Endothelial cell of umbilical vein (primary cell): ENCODE measurements at regions not wholly inside any gene's neighbourhood (a gene's known extent, or its start where the extent isn't known, plus 50 kb on each side); places are given as distances from the start of the nearest gene placed in this dataset.

Experiments used
- CTCF ChIP-seq, 2 donors: IDR thresholded peaks; 1 replicate in 1 of 2; 2 replicates in 1 of 2; pipeline ENCODE4 v1.5.1; 2011; ENCODE audit warnings: low read length in 2 of 2, mild to moderate bottlenecking in 2 of 2, moderate library complexity in 2 of 2, control low read depth in 1 of 2, inconsistent platforms in 1 of 2, low read depth in 1 of 2; ENCODE audit not compliant: insufficient read depth in 1 of 2; ENCODE audit errors: extremely low read depth in 1 of 2
- POLR2AphosphoS5 ChIP-seq: IDR thresholded peaks from 2 replicates; pipeline ENCODE4 v1.6.1; 2012; ENCODE audit warnings: low read depth, mild to moderate bottlenecking, control low read depth, low read length, moderate library complexity; ENCODE audit not compliant: insufficient read depth

- TF ChIP-seq POLR2AphosphoS5 (no peak), CTCF (IDR thresholded peaks at IDR 0.05; ENCODE audit: extremely low read depth in 1 of 2, insufficient read depth in 1 of 2, low read depth in 1 of 2, low read length in 2 of 2) (no peak)
Measured at GRCh38 chr16:29302976-29303375, 103.5 kb downstream of the NPIPB11 start.
